Germinal center (tissue), 1 donor: ENCODE measurements at regions not wholly inside any gene's neighbourhood (a gene's known extent, or its start where the extent isn't known, plus 50 kb on each side); places are given as distances from the start of the nearest gene placed in this dataset.

Source experiments
- DNase-seq: peaks from one replicate; pipeline ENCODE4 v3.0.0; 2012; ENCODE audit warnings: mixed read lengths, low spot score

DNA sequence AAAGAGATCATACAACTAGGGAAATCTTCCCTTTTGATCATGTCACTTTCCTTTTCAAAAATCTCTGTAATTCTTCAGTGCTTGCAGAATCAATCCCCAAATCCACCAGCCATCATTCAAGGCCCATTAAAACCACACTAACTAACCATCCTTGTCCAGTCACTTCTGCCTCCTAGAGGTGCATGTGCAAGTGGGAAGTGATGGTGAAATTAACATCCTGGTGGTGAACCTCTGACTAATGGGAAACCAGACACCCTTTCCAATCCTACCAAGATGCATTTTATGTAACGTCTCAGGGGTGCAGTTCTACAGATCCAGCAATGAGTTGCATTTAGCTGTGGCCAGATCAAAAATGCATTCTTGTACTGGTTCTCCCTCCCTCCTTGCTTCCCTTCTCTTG lies 341.8 kb downstream of the RAPGEF2 start:
- no peak for DNase-seq

- DNase-seq = no peak
These were observed 342.8 kb downstream of the RAPGEF2 start for GRCh38 chr4:159445692-159446091.

GRCh38 chr4:159446266-159446976 lies 343.5 kb downstream of the RAPGEF2 start:
- DNase-seq = peak; percentile 27

DNA sequence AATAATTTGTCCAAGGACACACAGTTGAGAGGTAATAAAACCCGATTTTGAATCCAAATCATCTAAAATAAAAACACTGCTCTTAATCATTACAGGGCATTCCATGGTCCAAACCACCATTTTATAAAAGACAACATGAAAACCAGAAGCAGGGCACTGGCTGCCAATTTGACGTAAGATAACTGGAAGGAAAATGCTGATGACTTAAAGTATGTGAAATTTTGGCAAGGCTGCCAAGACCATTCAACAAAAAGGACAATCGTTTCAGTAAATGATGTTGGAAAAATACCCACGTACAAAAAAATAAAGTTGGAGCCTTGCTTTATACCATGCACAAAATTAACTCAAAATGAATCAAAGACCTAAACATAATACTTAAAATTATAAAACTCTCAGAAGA lies 344.4 kb downstream of the RAPGEF2 start:
- DNase-seq = no peak

- no peak for DNase-seq
These were observed 348.1 kb downstream of the RAPGEF2 start for GRCh38 chr4:159451006-159451405.

- DNase-seq = peak; percentile 15
These were observed 352.9 kb downstream of the RAPGEF2 start for GRCh38 chr4:159455675-159456237.

- DNase-seq = no peak
These were observed 357.5 kb downstream of the RAPGEF2 start for GRCh38 chr4:159460371-159460770.

DNA sequence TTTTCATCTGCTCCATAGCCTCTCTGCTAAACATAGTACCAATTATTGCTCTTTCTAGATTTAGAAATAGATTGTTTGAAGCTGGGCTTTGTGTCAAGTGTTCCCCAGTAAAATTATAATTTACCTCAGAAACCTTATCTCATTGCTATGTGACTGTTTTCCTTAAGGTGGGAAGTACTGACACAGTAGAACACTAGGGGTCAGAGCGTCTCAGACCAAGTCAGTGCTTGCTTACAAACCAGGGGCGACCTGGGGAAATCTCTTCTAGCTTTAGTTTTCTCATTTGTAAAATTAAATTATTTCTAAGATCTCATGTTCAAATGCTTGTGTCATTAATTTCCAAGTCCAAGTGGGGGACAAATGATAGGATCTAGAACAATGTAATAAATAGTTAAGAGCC lies 360.4 kb downstream of the RAPGEF2 start:
- DNase-seq = no peak

- DNase-seq = no peak
These were observed 361.4 kb downstream of the RAPGEF2 start for GRCh38 chr4:159464302-159464701.

DNA sequence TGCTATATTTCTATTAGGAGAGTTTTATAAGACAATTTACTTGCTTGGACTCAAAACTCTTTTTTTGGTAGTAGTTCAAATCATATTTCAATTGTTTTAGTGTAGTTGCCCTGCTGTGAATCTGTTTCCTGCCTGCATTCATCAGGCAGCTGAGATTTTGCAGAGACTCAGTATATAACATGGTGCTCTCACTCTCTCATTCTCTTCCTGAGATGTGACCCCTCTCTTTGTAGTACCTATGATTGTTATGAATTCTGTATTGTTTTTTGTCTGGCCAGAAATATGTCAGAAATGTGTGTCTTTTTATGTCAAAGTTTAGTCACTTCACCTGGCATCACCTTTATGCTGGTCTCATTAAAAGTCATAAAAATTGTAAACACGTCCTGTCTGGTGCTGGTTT lies 374.0 kb downstream of the RAPGEF2 start:
- DNase-seq = no peak

- DNase-seq = no peak
These were observed 377.9 kb downstream of the RAPGEF2 start for GRCh38 chr4:159480826-159481225.

DNA sequence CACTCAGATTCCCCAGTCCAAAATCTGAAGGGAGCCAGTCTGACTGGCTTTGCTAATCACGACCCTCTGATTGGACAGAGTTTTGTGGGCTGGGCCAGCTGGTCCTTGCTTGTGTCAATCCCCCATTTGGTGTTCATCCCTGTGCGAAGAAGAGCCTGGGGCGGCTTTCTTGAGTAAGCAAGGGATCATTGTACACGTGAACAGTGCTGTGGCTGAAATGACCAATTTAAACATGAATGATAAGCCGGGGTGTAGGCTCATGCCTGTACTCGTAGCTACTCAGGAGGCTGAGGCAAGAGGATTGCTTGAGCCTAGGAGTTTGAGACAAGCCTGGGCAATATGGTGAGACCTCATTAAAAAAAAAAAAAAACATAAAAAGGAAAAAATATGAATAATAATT lies 379.1 kb downstream of the RAPGEF2 start:
- DNase-seq = no peak

DNA sequence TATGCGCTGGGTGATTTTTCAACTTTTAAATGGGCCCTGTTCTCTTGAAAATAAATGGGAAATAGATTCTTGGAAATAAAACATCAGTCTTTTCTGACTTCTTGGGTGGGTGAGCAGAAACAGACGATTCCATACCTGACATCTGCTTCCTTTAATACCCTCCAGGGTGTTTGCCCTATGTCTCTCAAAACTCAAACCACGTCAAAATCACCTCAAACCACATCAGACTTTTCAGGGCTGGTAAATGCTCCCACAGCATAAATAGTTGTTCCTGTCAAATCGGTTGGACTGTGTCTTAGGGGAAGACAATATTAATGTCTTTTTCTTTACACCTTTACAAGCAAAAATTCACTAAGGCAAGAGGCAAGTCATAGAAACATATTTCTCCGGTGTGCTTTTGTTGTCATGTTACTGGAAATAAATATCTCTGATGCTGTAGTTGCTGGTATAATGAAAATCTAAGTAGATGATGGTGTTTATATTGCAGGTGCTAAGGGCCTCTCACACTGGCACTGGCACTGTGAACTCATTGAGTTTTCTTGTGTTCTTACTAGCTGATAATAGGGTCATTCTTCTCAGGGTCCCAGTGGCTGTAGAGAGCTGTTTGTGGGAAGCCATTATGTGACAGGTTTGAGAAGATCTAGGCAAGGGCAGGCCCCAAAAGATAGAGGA lies 380.4 kb downstream of the RAPGEF2 start:
- DNase-seq = no peak

GRCh38 chr4:159483782-159484741 lies 381.2 kb downstream of the RAPGEF2 start:
- no peak for DNase-seq

DNA sequence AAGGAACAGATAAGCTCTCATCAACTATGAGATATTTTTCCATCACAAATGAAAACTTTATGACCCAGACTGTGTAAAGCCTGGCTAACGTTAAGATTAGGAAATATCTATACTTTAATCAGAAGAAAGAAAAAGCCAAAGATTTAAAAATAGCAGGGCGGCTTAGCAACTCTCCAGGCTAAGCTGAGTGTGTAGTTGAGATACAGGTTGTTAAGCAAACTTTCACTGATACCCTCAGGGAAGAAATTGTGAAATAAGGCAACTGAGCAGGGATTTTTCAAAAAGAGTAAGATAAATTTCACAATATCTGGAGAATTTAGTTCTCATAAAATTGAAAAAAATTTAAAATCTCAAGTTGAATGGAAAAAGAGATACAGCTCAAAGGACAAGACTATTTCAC lies 382.0 kb downstream of the RAPGEF2 start:
- DNase-seq = no peak

- DNase-seq = peak; percentile 23
These were observed 384.4 kb downstream of the RAPGEF2 start for GRCh38 chr4:159487284-159487747.

DNA sequence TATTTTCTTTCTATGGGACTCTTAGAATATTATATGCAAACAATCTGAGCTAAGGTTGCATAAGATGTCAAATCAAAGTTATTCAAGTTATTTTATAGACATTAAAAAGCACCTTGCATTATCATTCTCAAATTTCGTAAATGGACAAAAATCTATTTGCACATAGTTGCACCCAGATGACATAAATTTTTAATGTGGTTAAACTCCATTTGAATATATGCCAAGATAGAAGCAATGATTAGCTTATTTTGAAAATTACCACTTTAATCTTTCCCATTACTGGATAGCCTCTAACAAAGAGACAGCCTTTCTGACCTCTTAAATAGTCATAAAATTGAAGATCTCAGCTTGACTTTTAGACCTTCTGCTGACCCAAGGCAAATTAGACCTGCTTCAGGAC lies 386.8 kb downstream of the RAPGEF2 start:
- DNase-seq = no peak

- DNase-seq = no peak
These were observed 392.8 kb downstream of the RAPGEF2 start for GRCh38 chr4:159495515-159496236.

DNA sequence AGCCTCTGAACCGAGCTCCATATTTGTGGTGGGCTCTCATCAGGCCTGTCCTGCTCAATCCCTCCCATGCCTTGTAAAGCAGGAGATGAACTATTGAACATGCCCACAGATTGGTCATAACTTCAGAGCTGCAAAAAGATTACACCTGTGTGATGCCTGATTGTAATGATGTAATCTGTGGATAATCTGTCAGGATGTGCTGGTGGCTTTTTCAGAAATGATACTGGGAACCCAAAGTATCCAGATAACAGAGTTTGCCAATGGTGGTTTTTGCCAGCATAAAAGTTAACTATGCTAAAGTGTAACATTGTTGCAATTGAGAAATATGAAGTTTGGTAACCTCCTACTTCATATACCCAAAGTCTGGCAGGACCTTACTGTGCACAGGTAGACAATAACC lies 393.4 kb downstream of the RAPGEF2 start:
- no peak for DNase-seq

DNA sequence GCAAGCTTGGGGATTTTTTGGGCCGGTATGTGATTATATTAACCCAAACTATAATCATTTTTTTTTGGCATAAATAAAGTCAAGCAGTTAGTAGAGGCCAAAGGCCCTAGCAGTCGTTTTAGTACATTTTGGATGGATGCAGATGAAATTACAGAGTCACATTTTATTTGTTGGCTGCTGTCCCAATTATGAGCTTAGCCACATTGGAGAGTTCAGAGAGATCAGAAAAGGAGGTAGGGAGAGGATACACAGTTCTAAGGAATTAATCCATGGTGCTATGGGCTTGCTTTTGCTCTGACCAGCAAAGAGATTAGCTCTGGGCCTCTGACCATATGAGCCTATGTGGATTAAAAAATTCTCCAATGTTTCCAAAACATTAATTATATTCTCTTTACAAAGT lies 395.1 kb downstream of the RAPGEF2 start:
- no peak for DNase-seq

DNA sequence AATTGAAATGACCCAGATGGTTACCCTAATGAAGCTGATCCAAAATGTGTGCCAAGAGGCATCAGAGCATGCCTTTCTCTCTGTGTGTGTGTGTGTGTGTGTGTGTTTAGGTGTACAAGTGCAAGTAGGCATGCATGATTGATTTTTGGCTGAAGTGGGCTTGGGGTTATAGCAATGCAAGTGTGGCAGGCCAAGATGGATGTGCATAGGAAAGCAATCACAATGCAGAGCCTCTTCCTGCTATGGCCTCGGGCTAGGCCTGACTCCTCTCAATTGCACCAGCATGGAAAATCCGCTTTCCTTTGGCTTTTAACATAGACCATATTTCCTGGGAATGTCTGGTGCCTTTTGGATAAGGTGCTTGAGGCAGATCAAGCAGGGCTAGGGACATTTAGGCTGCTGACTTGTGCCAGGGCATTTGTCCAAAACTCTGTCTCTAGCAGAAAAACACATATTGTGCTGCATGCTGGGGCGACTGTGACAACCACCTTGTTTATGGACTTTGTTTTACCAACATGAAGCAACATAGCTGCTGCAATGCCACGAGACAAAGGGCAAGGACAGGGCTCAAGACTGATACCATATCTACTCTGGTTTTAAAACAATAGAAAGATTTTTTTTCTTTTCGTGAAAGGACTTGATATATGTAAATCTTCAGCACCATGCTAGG lies 395.7 kb downstream of the RAPGEF2 start:
- no peak for DNase-seq
